Fibroblast of pulmonary artery (primary cell): ENCODE measurements at regions not wholly inside any gene's neighbourhood (a gene's known extent, or its start where the extent isn't known, plus 50 kb on each side); places are given as distances from the start of the nearest gene placed in this dataset.

Source experiments
- DNase-seq: peaks from one replicate; pipeline ENCODE4 v3.0.0-alpha.2; 2010; ENCODE audit warnings: low read depth
- H3K4me3 ChIP-seq: replicated peaks from 2 replicates; pipeline ENCODE4 v1.5.1; 2011; ENCODE audit warnings: low read depth, mild to moderate bottlenecking, control low read depth, low read length, moderate library complexity
- TF ChIP-seq, protein P1 (sequence below): IDR thresholded peaks from 2 replicates; pipeline ENCODE4 v1.5.1; 2011; ENCODE audit warnings: mild to moderate bottlenecking, control low read depth, low read length, inconsistent platforms; ENCODE audit errors: missing control alignments

DNA sequence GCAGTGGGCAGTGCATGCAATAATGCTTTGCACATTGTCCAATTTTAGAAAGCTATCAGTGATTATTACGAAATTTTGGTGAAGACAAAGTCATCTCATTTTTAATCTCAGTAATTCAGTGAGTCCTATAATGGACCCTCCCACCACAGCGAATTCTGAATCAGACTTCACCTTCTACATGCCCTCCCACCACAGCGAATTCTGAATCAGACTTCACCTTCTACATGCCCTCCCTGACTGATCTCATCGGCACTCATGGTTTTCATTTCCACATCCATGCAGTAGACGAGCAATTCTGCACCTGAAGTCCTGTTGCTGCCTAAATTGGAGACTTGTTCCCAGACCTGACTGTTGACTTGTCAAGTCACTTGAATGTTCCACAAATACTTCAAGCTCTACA is 522.3 kb downstream of the EIPR1 start:
- no peak for DNase-seq
- TF ChIP-seq, protein P1, sequence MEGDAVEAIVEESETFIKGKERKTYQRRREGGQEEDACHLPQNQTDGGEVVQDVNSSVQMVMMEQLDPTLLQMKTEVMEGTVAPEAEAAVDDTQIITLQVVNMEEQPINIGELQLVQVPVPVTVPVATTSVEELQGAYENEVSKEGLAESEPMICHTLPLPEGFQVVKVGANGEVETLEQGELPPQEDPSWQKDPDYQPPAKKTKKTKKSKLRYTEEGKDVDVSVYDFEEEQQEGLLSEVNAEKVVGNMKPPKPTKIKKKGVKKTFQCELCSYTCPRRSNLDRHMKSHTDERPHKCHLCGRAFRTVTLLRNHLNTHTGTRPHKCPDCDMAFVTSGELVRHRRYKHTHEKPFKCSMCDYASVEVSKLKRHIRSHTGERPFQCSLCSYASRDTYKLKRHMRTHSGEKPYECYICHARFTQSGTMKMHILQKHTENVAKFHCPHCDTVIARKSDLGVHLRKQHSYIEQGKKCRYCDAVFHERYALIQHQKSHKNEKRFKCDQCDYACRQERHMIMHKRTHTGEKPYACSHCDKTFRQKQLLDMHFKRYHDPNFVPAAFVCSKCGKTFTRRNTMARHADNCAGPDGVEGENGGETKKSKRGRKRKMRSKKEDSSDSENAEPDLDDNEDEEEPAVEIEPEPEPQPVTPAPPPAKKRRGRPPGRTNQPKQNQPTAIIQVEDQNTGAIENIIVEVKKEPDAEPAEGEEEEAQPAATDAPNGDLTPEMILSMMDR: no peak
- H3K4me3 ChIP-seq: no peak overlapping the region

DNA sequence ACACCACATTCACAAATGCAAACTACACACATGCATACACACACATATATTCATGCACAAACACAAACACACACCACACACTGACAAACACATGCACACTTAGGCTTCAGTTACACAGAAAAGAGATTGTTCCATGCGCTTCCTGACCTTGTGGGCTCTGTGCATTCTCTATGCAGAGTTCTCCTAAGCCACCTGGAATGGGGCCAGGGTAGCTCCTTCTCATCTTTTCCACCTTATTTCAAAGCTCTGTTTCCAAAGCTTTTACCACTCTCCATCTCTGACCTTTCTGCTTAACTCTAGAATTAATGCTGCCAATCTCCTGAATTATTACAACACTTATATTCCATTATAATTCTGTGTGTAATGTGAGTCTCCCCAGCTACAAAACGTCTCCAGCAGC is 522.3 kb upstream of the MYT1L start:
- DNase-seq: no peak
- no peak overlapping the region for H3K4me3 ChIP-seq
- TF ChIP-seq, protein P1: no peak

DNA sequence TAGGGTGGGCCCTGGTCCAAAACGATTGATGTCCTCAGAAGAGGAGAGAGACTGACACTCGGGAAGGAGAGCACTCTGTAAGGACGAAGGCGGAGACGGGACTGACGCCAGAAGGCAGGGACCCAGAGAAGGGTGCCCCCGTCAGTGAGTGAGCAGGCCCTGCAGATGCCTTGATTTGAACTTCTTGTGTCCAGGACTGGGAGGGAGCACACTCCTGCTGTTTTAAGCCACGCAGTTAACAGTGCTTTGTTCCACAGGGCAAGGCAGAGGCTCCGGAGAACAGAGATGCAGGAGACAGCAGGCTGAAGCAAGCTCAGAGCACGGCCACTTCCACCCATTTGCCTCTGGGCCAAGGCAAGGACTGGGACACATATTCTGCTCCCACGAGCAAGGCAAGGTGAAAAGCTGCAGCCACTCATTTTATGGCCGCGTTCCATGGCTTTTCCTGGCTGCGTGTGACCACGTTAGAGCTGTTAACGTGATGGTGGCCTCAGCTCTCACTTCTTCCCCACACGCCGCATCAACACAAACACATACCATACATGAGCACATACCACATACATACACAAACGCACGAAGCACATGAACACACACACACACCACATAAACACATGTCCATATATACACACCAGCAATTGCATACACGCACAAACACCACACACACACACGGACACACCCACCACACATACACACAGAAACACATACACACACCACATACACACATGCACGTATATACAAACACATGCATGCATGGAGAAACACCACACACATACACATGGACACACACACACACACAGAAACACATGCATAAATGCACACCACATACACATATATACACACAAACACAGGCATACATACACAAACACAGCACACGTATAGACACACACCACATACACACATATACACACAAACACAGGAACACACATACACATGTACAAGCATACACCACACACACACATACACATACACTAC is 521.0 kb upstream of the MYT1L start:
- TF ChIP-seq, protein P1: no peak
- no peak for DNase-seq
- no peak overlapping the region for H3K4me3 ChIP-seq

DNA sequence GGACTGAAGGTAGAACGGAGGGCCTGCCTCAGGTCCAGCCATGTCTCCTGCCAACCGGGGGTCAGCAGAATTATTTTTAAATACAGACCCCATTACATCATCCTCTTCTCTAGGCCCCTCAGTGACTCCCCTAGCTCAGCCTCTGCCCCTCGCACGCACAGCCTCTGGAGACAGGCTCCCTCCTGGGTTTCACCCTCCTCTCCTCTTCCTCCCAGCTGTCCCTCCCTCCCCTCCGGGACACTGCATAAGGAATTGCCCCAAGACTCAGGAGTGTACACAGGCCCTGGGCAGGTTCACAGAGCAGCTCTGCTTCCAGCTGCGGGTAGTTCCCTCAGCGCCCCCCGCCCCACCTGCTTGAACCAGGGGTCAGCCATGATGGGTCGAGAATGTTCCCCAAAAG is 520.2 kb upstream of the MYT1L start:
- no peak overlapping the region for H3K4me3 ChIP-seq
- TF ChIP-seq, protein P1: no peak
- no peak for DNase-seq

DNA sequence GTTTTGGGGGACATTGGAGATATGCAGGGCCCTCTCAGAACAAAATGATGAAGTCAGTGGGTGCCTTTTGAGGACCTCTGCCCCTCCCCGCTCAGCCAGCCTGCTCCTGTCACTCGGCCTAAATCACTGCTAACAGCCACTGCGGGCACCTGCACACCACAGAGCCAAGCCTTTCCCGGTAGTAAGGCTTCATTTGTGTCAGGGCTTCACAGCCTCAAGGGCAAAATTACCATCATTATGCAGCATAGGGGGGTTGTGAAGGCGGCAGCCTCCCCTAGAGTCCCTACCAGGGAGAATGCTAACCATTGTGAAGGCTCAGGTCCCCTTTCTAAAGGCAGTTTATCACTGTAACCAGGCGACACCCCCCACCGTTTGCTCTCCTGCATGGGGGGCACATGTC is 519.8 kb upstream of the MYT1L start:
- no peak overlapping the region for H3K4me3 ChIP-seq
- no peak for DNase-seq

DNA sequence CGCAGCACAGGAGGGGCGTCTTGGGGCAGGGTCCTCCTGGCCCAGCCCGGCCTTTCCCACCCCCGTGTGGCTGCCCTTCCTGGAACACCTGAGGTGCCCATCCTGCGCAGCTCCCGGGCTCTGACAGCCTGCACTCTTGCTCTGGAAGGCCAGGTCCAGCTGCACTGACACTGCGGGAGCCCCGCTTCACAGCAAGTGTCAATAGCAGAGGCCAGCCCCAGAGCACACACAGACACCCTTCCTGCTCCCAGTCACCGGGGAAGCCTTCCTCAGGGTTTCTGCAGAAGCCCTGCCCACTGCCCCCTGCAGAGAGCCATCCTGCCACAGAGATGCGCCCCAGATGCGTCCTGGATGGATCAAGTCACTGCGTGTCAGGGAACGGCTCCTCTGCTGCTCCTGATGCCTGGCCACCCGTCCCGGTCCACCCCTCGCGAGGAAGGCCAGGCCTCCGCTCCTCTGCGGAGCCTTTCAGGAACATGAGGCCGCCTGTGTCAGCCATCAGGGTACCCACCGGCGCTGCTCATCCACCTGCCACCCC is 519.2 kb upstream of the MYT1L start:
- no peak for DNase-seq
- H3K4me3 ChIP-seq: no peak overlapping the region
- TF ChIP-seq, protein P1: no peak

More for the DNA sequence above, 519.8 kb upstream of the MYT1L start:
- TF ChIP-seq, protein P1: no peak
